ENCODE measurements at regions not wholly inside any gene's neighbourhood (a gene's known extent, or its start where the extent isn't known, plus 50 kb on each side); places are given as distances from the start of the nearest gene placed in this dataset.

DNA sequence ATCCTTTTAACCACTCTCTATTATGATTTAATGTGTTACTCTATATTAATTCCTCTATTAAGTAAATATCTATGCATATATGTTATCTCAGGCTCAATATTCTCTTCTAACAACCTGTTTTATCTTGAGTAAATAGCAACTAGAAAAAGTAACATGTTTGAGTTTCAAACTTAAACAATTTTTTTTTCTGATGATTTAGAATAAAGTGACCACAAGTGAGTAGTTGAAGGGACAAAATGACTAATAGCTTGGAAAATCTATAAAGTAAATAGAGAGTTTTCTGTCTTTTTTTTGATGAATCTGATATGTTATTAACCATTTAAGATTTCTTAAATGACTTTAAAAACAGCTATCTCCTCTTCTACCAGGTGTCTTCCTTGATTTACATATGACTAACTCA, 483.8 kb downstream of the TFEC start:
- TF ChIP-seq, protein P1, sequence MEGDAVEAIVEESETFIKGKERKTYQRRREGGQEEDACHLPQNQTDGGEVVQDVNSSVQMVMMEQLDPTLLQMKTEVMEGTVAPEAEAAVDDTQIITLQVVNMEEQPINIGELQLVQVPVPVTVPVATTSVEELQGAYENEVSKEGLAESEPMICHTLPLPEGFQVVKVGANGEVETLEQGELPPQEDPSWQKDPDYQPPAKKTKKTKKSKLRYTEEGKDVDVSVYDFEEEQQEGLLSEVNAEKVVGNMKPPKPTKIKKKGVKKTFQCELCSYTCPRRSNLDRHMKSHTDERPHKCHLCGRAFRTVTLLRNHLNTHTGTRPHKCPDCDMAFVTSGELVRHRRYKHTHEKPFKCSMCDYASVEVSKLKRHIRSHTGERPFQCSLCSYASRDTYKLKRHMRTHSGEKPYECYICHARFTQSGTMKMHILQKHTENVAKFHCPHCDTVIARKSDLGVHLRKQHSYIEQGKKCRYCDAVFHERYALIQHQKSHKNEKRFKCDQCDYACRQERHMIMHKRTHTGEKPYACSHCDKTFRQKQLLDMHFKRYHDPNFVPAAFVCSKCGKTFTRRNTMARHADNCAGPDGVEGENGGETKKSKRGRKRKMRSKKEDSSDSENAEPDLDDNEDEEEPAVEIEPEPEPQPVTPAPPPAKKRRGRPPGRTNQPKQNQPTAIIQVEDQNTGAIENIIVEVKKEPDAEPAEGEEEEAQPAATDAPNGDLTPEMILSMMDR (IDR thresholded peaks at IDR 0.05): no peak
- Histone ChIP-seq H3K4me1 (ENCODE audit: control insufficient read depth in 1 of 2, insufficient read depth in 1 of 2, low read depth in 1 of 2, low read length in 1 of 2) (no peaks in the 10 kb centered on the region), H3K36me3 (no peaks in the 10 kb centered on the region)

GRCh38 chr7:115533785-115534184, 496.8 kb downstream of the TFEC start:
- H3K4me1 ChIP-seq (ENCODE audit: control insufficient read depth in 1 of 2, insufficient read depth in 1 of 2, low read depth in 1 of 2, low read length in 1 of 2): no peaks in the 10 kb centered on the region
- H3K36me3 ChIP-seq: no peaks in the 10 kb centered on the region
- no peak overlapping the region for H3K4me3 ChIP-seq (ENCODE audit: low read depth in 1 of 2, low read length in 1 of 2)
- TF ChIP-seq, protein P1 (IDR thresholded peaks at IDR 0.05): no peak
- no peaks in the 10 kb centered on the region for H3K27me3 ChIP-seq
- no peak overlapping the region for H3K27ac ChIP-seq
- H3K9me3 ChIP-seq: no peaks in the 10 kb centered on the region

More for the DNA sequence above, 483.8 kb downstream of the TFEC start:
- H3K27ac ChIP-seq: no peak overlapping the region
- no peaks in the 10 kb centered on the region for H3K9me3 ChIP-seq
- no peak overlapping the region for H3K4me3 ChIP-seq (ENCODE audit: low read depth in 1 of 2, low read length in 1 of 2)
- H3K27me3 ChIP-seq: no peaks in the 10 kb centered on the region

DNA sequence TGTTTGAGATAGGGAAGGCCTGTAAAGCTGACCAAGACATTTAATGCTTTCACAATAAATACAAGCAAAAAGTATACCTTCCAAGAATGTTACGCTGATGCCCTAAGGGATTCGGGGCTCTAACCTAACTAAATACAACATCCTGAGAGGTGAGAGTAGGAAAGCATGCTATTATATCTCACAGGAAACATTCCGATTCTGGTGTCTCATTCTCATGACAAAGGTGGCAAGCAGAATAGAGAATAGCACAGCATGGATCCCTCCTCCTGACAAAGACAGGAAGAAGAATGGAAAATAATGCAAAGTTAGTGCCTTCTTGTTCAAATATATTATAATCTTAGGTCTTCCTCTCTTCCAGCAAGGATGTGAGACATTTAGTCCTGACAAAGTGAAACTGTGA, 504.3 kb downstream of the TFEC start:
- no peak overlapping the region for H3K27ac ChIP-seq
- H3K27me3 ChIP-seq: no peaks in the 10 kb centered on the region
- H3K9me3 ChIP-seq: no peaks in the 10 kb centered on the region
- H3K4me1 ChIP-seq (ENCODE audit: control insufficient read depth in 1 of 2, insufficient read depth in 1 of 2, low read depth in 1 of 2, low read length in 1 of 2): no peaks in the 10 kb centered on the region
- TF ChIP-seq, protein P1 (IDR thresholded peaks at IDR 0.05): no peak
- no peak overlapping the region for H3K4me3 ChIP-seq (ENCODE audit: low read depth in 1 of 2, low read length in 1 of 2)
- H3K36me3 ChIP-seq: no peaks in the 10 kb centered on the region

- Histone ChIP-seq H3K4me3 (ENCODE audit: low read depth in 1 of 2, low read length in 1 of 2) (no peak overlapping the region), H3K36me3 (no peaks in the 10 kb centered on the region), H3K27me3 (no peaks in the 10 kb centered on the region), H3K27ac (no peak overlapping the region), H3K9me3 (no peaks in the 10 kb centered on the region), H3K4me1 (ENCODE audit: control insufficient read depth in 1 of 2, insufficient read depth in 1 of 2, low read depth in 1 of 2, low read length in 1 of 2) (no peaks in the 10 kb centered on the region)
- TF ChIP-seq, protein P1 (IDR thresholded peaks at IDR 0.05): no peak
Measured at GRCh38 chr7:115522174-115522573, 508.4 kb downstream of the TFEC start.

DNA sequence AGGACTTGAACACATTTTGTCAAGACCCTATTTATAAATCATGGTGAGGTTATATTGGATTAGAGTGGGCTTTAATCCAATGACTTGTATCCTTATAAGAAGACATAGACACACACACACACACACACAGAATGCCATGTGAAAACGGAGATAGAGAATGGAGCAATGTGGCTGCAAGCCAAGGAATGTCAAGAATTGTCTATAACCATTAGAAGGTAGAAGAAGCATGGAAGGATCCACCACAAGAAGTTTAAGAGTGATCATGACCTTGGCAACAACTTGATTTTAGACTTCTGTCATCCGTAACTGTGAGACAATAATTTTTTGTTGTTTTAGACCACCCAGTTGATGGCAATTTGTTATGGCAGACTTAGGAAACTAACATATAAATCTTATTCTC, 514.2 kb downstream of the TFEC start:
- Histone ChIP-seq H3K4me1 (ENCODE audit: control insufficient read depth in 1 of 2, insufficient read depth in 1 of 2, low read depth in 1 of 2, low read length in 1 of 2) (no peaks in the 10 kb centered on the region), H3K4me3 (ENCODE audit: low read depth in 1 of 2, low read length in 1 of 2) (no peak overlapping the region), H3K9me3 (no peaks in the 10 kb centered on the region), H3K36me3 (no peaks in the 10 kb centered on the region), H3K27me3 (no peaks in the 10 kb centered on the region), H3K27ac (no peak overlapping the region)
- TF ChIP-seq, protein P1 (IDR thresholded peaks at IDR 0.05): no peak

DNA sequence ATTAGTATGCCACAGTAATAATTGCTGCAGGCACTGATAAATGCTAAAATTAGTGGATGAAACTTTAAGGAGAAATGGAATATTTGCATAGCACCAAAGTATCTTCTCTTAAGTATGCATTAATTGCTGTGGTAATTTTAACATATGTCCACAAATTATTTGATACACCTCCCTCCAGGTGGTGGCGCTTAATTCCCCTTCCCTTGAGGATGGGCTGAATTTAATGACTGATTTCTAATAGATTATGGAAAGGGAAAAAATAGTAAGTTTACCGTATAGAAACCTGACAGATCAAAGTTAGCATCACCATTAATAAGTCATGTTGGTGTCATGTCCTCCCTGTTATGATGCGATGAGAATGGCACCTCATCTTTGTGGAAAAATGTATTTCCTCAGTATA, 519.2 kb downstream of the TFEC start:
- H3K9me3 ChIP-seq: no peaks in the 10 kb centered on the region

More for the DNA sequence above, 519.2 kb downstream of the TFEC start:
- H3K27ac ChIP-seq: no peak overlapping the region
- H3K4me3 ChIP-seq (ENCODE audit: low read depth in 1 of 2, low read length in 1 of 2): no peak overlapping the region
- H3K36me3 ChIP-seq: no peaks in the 10 kb centered on the region
- TF ChIP-seq, protein P1 (IDR thresholded peaks at IDR 0.05): no peak
- no peaks in the 10 kb centered on the region for H3K27me3 ChIP-seq
- H3K4me1 ChIP-seq (ENCODE audit: control insufficient read depth in 1 of 2, insufficient read depth in 1 of 2, low read depth in 1 of 2, low read length in 1 of 2): no peaks in the 10 kb centered on the region
